CD4-positive, alpha-beta T cell (primary cell): ENCODE measurements at regions not wholly inside any gene's neighbourhood (a gene's known extent, or its start where the extent isn't known, plus 50 kb on each side); places are given as distances from the start of the nearest gene placed in this dataset.

ENCODE experiments used
- ATAC-seq: fragments of 200-7000 bp; cut with Tn5 transposase; one replicate; pipeline ENCODE4 v1.10.0; 2022; ENCODE audit warnings: mild to moderate bottlenecking; ENCODE audit not compliant: poor library complexity
- CTCF ChIA-PET: fragments of 350-600 bp; sonication (Branson Sonifier 250); formaldehyde crosslinking; loops from one replicate; lab custom pipeline; 2021; ENCODE audit warnings: antibody characterized with exemption, inconsistent platforms; lab: Charles Lee
- POLR2A ChIA-PET: fragments of 350-600 bp; sonication (Branson Sonifier 250); formaldehyde crosslinking; loops from one replicate; lab custom pipeline; 2021; ENCODE audit warnings: antibody characterized with exemption, inconsistent platforms; lab: Charles Lee
- DNase-seq, 14 experiments: peaks; one replicate each; pipeline ENCODE4 v3.0.0-alpha.2; 2013 to 2020; ENCODE audit warnings: mixed read lengths in 2 of 14
- H3K27ac ChIP-seq, 2 donors: one replicate each; pipeline versions ENCODE4 v1.5.1 to v1.7.0; 2013; ENCODE audit warnings: low read length in 2 of 2, low read depth in 1 of 2, mild to moderate bottlenecking in 1 of 2
- H3K27me3 ChIP-seq, 2 experiments: 1 replicate in 1 of 2; 2 replicates in 1 of 2; pipeline versions ENCODE4 v1.6.1 to v1.7.0; 2013; ENCODE audit warnings: low read length in 2 of 2, control low read depth in 1 of 2, mild to moderate bottlenecking in 1 of 2, moderate library complexity in 1 of 2; ENCODE audit not compliant: insufficient read depth in 2 of 2, control insufficient read depth in 1 of 2
- H3K36me3 ChIP-seq: one replicate; pipeline ENCODE4 v1.6.1; 2013; ENCODE audit warnings: low read length, control low read depth; ENCODE audit not compliant: insufficient read depth
- H3K4me1 ChIP-seq: one replicate; pipeline ENCODE4 v1.6.1; 2013; ENCODE audit warnings: low read length, control low read depth; ENCODE audit not compliant: insufficient read depth
- H3K4me3 ChIP-seq: one replicate; pipeline ENCODE4 v1.5.1; 2013; ENCODE audit warnings: mild to moderate bottlenecking, low read length, moderate library complexity
- H3K9me3 ChIP-seq, 2 experiments: 1 replicate in 1 of 2; 2 replicates in 1 of 2; pipeline versions ENCODE4 v1.6.1 to v1.7.0; 2013; ENCODE audit warnings: low read length in 2 of 2, mild to moderate bottlenecking in 2 of 2, control low read depth in 1 of 2, moderate library complexity in 1 of 2; ENCODE audit not compliant: control insufficient read depth in 1 of 2, insufficient read depth in 1 of 2
- H3K27ac Mint-ChIP-seq: one replicate; pipeline ENCODE4 v1.8.0; 2020; ENCODE audit warnings: mixed read lengths
- H3K27me3 Mint-ChIP-seq: one replicate; pipeline ENCODE4 v1.8.0; 2021; ENCODE audit warnings: mixed read lengths
- H3K36me3 Mint-ChIP-seq: one replicate; pipeline ENCODE4 v1.8.0; 2021; ENCODE audit warnings: low read depth, mixed read lengths
- H3K4me1 Mint-ChIP-seq: one replicate; pipeline ENCODE4 v1.8.0; 2021; ENCODE audit warnings: low read depth, mixed read lengths
- H3K4me3 Mint-ChIP-seq: one replicate; pipeline ENCODE4 v1.8.0; 2020; ENCODE audit warnings: mild to moderate bottlenecking, mixed read lengths
- H3K9me3 Mint-ChIP-seq: one replicate; pipeline ENCODE4 v1.8.0; 2020; ENCODE audit warnings: mixed read lengths
- intact Hi-C, 2 experiments: fragments of 100-400 bp; cut with DNase I in 1 of 2; cut with micrococcal nuclease in 1 of 2; formaldehyde crosslinking; loops; one replicate each; pipeline versions ENCODE4 v1.15.1 to v1.9.0; 2023 to 2025; cut with DNase I, micrococcal nuclease
- TF ChIP-seq, protein P1 (sequence below): fragments of 200-600 bp; IDR thresholded peaks from one replicate; pipeline ENCODE4 v1.8.0; 2022; ENCODE audit warnings: antibody characterized with exemption, mild to moderate bottlenecking

GRCh38 chr4:126468144-126468543, 1153.4 kb downstream of the FAT4 start:
- no peak overlapping the region for H3K27ac ChIP-seq
- Mint-ChIP-seq H3K36me3 (no peaks in the 10 kb centered on the region), H3K27ac (no peak overlapping the region), H3K4me3 (no peak overlapping the region), H3K9me3 (peaks cover 6% of the 10 kb centered on the region), H3K4me1 (no peaks in the 10 kb centered on the region), H3K27me3 (no peaks in the 10 kb centered on the region)
- H3K4me1 ChIP-seq, result no peaks in the 10 kb centered on the region
- no peak for DNase-seq
- no peak overlapping the region for H3K4me3 ChIP-seq
- TF ChIP-seq, protein P1, sequence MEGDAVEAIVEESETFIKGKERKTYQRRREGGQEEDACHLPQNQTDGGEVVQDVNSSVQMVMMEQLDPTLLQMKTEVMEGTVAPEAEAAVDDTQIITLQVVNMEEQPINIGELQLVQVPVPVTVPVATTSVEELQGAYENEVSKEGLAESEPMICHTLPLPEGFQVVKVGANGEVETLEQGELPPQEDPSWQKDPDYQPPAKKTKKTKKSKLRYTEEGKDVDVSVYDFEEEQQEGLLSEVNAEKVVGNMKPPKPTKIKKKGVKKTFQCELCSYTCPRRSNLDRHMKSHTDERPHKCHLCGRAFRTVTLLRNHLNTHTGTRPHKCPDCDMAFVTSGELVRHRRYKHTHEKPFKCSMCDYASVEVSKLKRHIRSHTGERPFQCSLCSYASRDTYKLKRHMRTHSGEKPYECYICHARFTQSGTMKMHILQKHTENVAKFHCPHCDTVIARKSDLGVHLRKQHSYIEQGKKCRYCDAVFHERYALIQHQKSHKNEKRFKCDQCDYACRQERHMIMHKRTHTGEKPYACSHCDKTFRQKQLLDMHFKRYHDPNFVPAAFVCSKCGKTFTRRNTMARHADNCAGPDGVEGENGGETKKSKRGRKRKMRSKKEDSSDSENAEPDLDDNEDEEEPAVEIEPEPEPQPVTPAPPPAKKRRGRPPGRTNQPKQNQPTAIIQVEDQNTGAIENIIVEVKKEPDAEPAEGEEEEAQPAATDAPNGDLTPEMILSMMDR, result no peak
- H3K27me3 ChIP-seq, result no peaks in the 10 kb centered on the region
- H3K36me3 ChIP-seq, result no peaks in the 10 kb centered on the region
- ChIA-PET POLR2A (no interaction called here), CTCF (no interaction called here)
- no peak for ATAC-seq
- intact Hi-C loops, result no loop called here
- H3K9me3 ChIP-seq, result peaks cover 0 to 4% of the 10 kb centered on the region in 2 experiments

GRCh38 chr4:126470862-126471261, 1156.1 kb downstream of the FAT4 start:
- Mint-ChIP-seq H3K4me3 (no peak overlapping the region), H3K36me3 (no peaks in the 10 kb centered on the region), H3K4me1 (no peaks in the 10 kb centered on the region), H3K27me3 (no peaks in the 10 kb centered on the region), H3K27ac (no peak overlapping the region), H3K9me3 (peaks cover 4% of the 10 kb centered on the region)
- POLR2A ChIA-PET, result no interaction called here
- ATAC-seq (no peak), DNase-seq (no peak)
- Histone ChIP-seq H3K27me3 (no peaks in the 10 kb centered on the region), H3K36me3 (no peaks in the 10 kb centered on the region), H3K27ac (no peak overlapping the region), H3K9me3 (peaks cover 0 to 7% of the 10 kb centered on the region in 2 experiments), H3K4me1 (no peaks in the 10 kb centered on the region), H3K4me3 (no peak overlapping the region)
- TF ChIP-seq, protein P1, result no peak
- intact Hi-C loops, result no loop called here
- CTCF ChIA-PET, result no interaction called here

- no peaks in the 10 kb centered on the region for H3K27me3 Mint-ChIP-seq
- Histone ChIP-seq H3K27ac (no peak overlapping the region), H3K36me3 (no peaks in the 10 kb centered on the region), H3K4me1 (no peaks in the 10 kb centered on the region), H3K27me3 (no peaks in the 10 kb centered on the region), H3K9me3 (peaks cover 0 to 22% of the 10 kb centered on the region in 2 experiments), H3K4me3 (no peak overlapping the region)
- H3K9me3 Mint-ChIP-seq, result peaks cover 7% of the 10 kb centered on the region
- TF ChIP-seq, protein P1, result no peak
- ChIA-PET CTCF (no interaction called here), POLR2A (no interaction called here)
- no peaks in the 10 kb centered on the region for H3K36me3 Mint-ChIP-seq
- no peaks in the 10 kb centered on the region for H3K4me1 Mint-ChIP-seq
- no peak for ATAC-seq
- intact Hi-C loops, result no loop called here
- no peak for DNase-seq
- H3K4me3 Mint-ChIP-seq, result no peak overlapping the region
- no peak overlapping the region for H3K27ac Mint-ChIP-seq
These were observed 1157.0 kb upstream of the INTU start for GRCh38 chr4:126475730-126476129.
